HG02943 (cell line): ENCODE measurements at regions not wholly inside any gene's neighbourhood (a gene's known extent, or its start where the extent isn't known, plus 50 kb on each side); places are given as distances from the start of the nearest gene placed in this dataset.
"Not testable (repeated sequence)": the region's sequence is repeated elsewhere in the genome, so short reads cannot be mapped to it uniquely, and the experiment has no call there.

Source experiments
- ATAC-seq: cut with Tn5 transposase; IDR thresholded peaks from one replicate; pipeline ENCODE4 v1.9.1; 2021; ENCODE audit warnings: mild to moderate bottlenecking, low read depth, moderate library complexity; ENCODE audit not compliant: unreplicated experiment

- ATAC-seq = no peak
Observed at GRCh38 chr21:24445517-24445916, 1161.8 kb downstream of the MRPL39 start.

- no peak for ATAC-seq
Observed at GRCh38 chr21:24444736-24445135, 1162.5 kb downstream of the MRPL39 start.

- ATAC-seq = no peak
Observed at GRCh38 chr21:24436236-24436635, 1171.0 kb downstream of the MRPL39 start.

- peak; percentile 90 for ATAC-seq
Observed at GRCh38 chr21:24428591-24429199, 1178.6 kb downstream of the MRPL39 start.

GRCh38 chr21:24424776-24425175 lies 1182.5 kb downstream of the MRPL39 start:
- no peak for ATAC-seq

- no peak for ATAC-seq
Observed at GRCh38 chr21:24423546-24423945, 1183.7 kb downstream of the MRPL39 start.

- ATAC-seq = no peak
Observed at GRCh38 chr21:24420689-24421088, 1186.6 kb downstream of the MRPL39 start.

GRCh38 chr21:24419641-24420040 lies 1187.6 kb downstream of the MRPL39 start:
- ATAC-seq = not testable (repeated sequence)

GRCh38 chr21:24418671-24419070 lies 1188.6 kb downstream of the MRPL39 start:
- no peak for ATAC-seq

GRCh38 chr21:24411429-24411828 lies 1195.9 kb downstream of the MRPL39 start:
- ATAC-seq = no peak

- ATAC-seq = no peak
Observed at GRCh38 chr21:24403221-24403620, 1204.1 kb downstream of the MRPL39 start.

- ATAC-seq = no peak
Observed at GRCh38 chr21:24395320-24395923, 1211.9 kb downstream of the MRPL39 start.

GRCh38 chr21:24375201-24375600 lies 1232.1 kb downstream of the MRPL39 start:
- ATAC-seq = no peak

- no peak for ATAC-seq
Observed at GRCh38 chr21:24372506-24372905, 1234.8 kb downstream of the MRPL39 start.

GRCh38 chr21:24369746-24370145 lies 1237.5 kb downstream of the MRPL39 start:
- ATAC-seq = no peak

GRCh38 chr21:24369278-24369677 lies 1238.0 kb downstream of the MRPL39 start:
- ATAC-seq = no peak

GRCh38 chr21:24367936-24368335 lies 1239.3 kb downstream of the MRPL39 start:
- ATAC-seq = no peak

GRCh38 chr21:24353492-24353891 lies 1253.8 kb downstream of the MRPL39 start:
- ATAC-seq = no peak

GRCh38 chr21:24339406-24339805 lies 1267.9 kb downstream of the MRPL39 start:
- ATAC-seq = no peak

- ATAC-seq = no peak
Observed at GRCh38 chr21:24336491-24336890, 1270.8 kb downstream of the MRPL39 start.

- ATAC-seq = no peak
Observed at GRCh38 chr21:24323536-24323935, 1283.7 kb downstream of the MRPL39 start.

- no peak for ATAC-seq
Observed at GRCh38 chr21:24316277-24316922, 1290.9 kb downstream of the MRPL39 start.
